H9 (cell line): ENCODE measurements at regions not wholly inside any gene's neighbourhood (a gene's known extent, or its start where the extent isn't known, plus 50 kb on each side); places are given as distances from the start of the nearest gene placed in this dataset.

Source experiments
- DNase-seq: peaks from one replicate; pipeline ENCODE4 v3.0.0-alpha.2; 2017
- H2AFZ ChIP-seq: one replicate; pipeline ENCODE4 v1.6.1; 2013; ENCODE audit warnings: mild to moderate bottlenecking, low read length, control low read depth, moderate library complexity
- H2AK5ac ChIP-seq: 2 replicates; pipeline ENCODE4 v1.6.1; 2013; ENCODE audit warnings: low read length, control low read depth, mixed read lengths; ENCODE audit not compliant: insufficient read length
- H2BK120ac ChIP-seq: one replicate; pipeline ENCODE4 v1.6.1; 2013; ENCODE audit warnings: low read depth, mild to moderate bottlenecking, low read length, control low read depth, inconsistent platforms; ENCODE audit not compliant: poor library complexity, severe bottlenecking
- H2BK12ac ChIP-seq: 2 replicates; pipeline ENCODE4 v1.6.1; 2013; ENCODE audit warnings: low read length, control low read depth, mixed read lengths, low read depth; ENCODE audit not compliant: insufficient read length
- H2BK15ac ChIP-seq: 2 replicates; pipeline ENCODE4 v1.6.1; 2013; ENCODE audit warnings: low read depth, low read length, control low read depth
- H2BK20ac ChIP-seq: one replicate; pipeline ENCODE4 v1.6.1; 2013; ENCODE audit warnings: low read depth, mild to moderate bottlenecking, low read length, control low read depth, inconsistent platforms; ENCODE audit not compliant: poor library complexity, severe bottlenecking
- H2BK5ac ChIP-seq: 2 replicates; pipeline ENCODE4 v1.6.1; 2013; ENCODE audit warnings: low read length, control low read depth, mixed read lengths; ENCODE audit not compliant: insufficient read length
- H3K14ac ChIP-seq: 2 replicates; pipeline ENCODE4 v1.6.1; 2013; ENCODE audit warnings: low read length, control low read depth; ENCODE audit not compliant: insufficient read depth
- H3K18ac ChIP-seq: 2 replicates; pipeline ENCODE4 v1.6.1; 2013; ENCODE audit warnings: low read depth, mild to moderate bottlenecking, mixed read lengths, low read length, control low read depth; ENCODE audit not compliant: insufficient read length
- H3K23ac ChIP-seq: 2 replicates; pipeline ENCODE4 v1.6.1; 2013; ENCODE audit warnings: low read length, control low read depth, mixed read lengths, low read depth; ENCODE audit not compliant: insufficient read length
- H3K23me2 ChIP-seq: 2 replicates; pipeline ENCODE4 v1.6.1; 2013; ENCODE audit warnings: low read depth, mild to moderate bottlenecking, mixed read lengths, low read length, control low read depth; ENCODE audit not compliant: insufficient read length, poor library complexity, severe bottlenecking
- H3K27ac ChIP-seq: 2 replicates; pipeline ENCODE4 v1.5.1; 2013; ENCODE audit warnings: low read length, control low read depth, mixed read lengths, low read depth; ENCODE audit not compliant: insufficient read length
- H3K27me3 ChIP-seq: 2 replicates; pipeline ENCODE4 v1.6.1; 2013; ENCODE audit warnings: low read length, control low read depth, inconsistent platforms; ENCODE audit not compliant: insufficient read depth
- H3K4ac ChIP-seq: 2 replicates; pipeline ENCODE4 v1.6.1; 2013; ENCODE audit warnings: low read depth, mild to moderate bottlenecking, control low read depth, inconsistent platforms, low read length, moderate library complexity
- H3K4me1 ChIP-seq: 2 replicates; pipeline ENCODE4 v1.6.1; 2013; ENCODE audit warnings: low read length, control low read depth, inconsistent platforms; ENCODE audit not compliant: insufficient read depth
- H3K4me2 ChIP-seq: 2 replicates; pipeline ENCODE4 v1.6.1; 2013; ENCODE audit warnings: low read length, control low read depth, mixed read lengths; ENCODE audit not compliant: insufficient read length, insufficient read depth
- H3K56ac ChIP-seq: 2 replicates; pipeline ENCODE4 v1.6.1; 2013; ENCODE audit warnings: low read depth, mild to moderate bottlenecking, mixed read lengths, low read length, control low read depth; ENCODE audit not compliant: insufficient read length
- H3K79me1 ChIP-seq: 2 replicates; pipeline ENCODE4 v1.6.1; 2013; ENCODE audit warnings: low read depth, mild to moderate bottlenecking, moderate library complexity, low read length, control low read depth, inconsistent platforms; ENCODE audit not compliant: insufficient read depth, poor library complexity, severe bottlenecking
- H3K79me2 ChIP-seq: 2 replicates; pipeline ENCODE4 v1.6.1; 2013; ENCODE audit warnings: low read length, control low read depth, inconsistent platforms; ENCODE audit not compliant: insufficient read depth
- H3K9ac ChIP-seq: 2 replicates; pipeline ENCODE4 v1.6.1; 2013; ENCODE audit warnings: low read length, control low read depth, mixed read lengths; ENCODE audit not compliant: insufficient read length; ENCODE audit errors: extremely low read depth
- H3K9me3 ChIP-seq: one replicate; pipeline ENCODE4 v1.6.1; 2013; ENCODE audit warnings: low read depth, low read length, inconsistent platforms; ENCODE audit not compliant: control insufficient read depth
- H3T11ph ChIP-seq: one replicate; pipeline ENCODE4 v1.6.1; 2013; ENCODE audit warnings: mild to moderate bottlenecking, low read length, control low read depth, inconsistent platforms
- H4K20me1 ChIP-seq: one replicate; pipeline ENCODE4 v1.6.1; 2013; ENCODE audit not compliant: control insufficient read depth, insufficient read length, insufficient read depth
- H4K5ac ChIP-seq: 2 replicates; pipeline ENCODE4 v1.6.1; 2013; ENCODE audit warnings: low read depth, mild to moderate bottlenecking, mixed read lengths, low read length, control low read depth; ENCODE audit not compliant: insufficient read length
- H4K8ac ChIP-seq: replicated peaks from 2 replicates; pipeline ENCODE4 v1.6.1; 2013; ENCODE audit warnings: low read length, control low read depth, mixed read lengths, low read depth; ENCODE audit not compliant: insufficient read length
- H4K91ac ChIP-seq: 2 replicates; pipeline ENCODE4 v1.6.1; 2013; ENCODE audit warnings: low read depth, mild to moderate bottlenecking, moderate library complexity, mixed read lengths, low read length, control low read depth; ENCODE audit not compliant: insufficient read length
- H3K27ac Mint-ChIP-seq, 3 experiments: 2 replicates in 2 of 3; 3 replicates in 1 of 3; pipeline ENCODE4 v1.8.0; 2020 to 2021; ENCODE audit warnings: mixed read lengths in 3 of 3, mild to moderate bottlenecking in 1 of 3, moderate library complexity in 1 of 3
- H3K27me3 Mint-ChIP-seq: 2 replicates; pipeline ENCODE4 v1.8.0; 2021; ENCODE audit warnings: low read depth, mild to moderate bottlenecking, moderate library complexity, mixed read lengths
- H3K36me3 Mint-ChIP-seq, 3 experiments: 2 replicates in 2 of 3; 3 replicates in 1 of 3; pipeline ENCODE4 v1.8.0; 2020 to 2021; ENCODE audit warnings: low read depth in 3 of 3, mixed read lengths in 3 of 3; ENCODE audit not compliant: insufficient read depth in 1 of 3
- H3K4me1 Mint-ChIP-seq, 2 experiments: 2 replicates each; pipeline ENCODE4 v1.8.0; 2020; ENCODE audit warnings: mixed read lengths in 2 of 2
- H3K4me3 Mint-ChIP-seq, 2 experiments: 2 replicates in 1 of 2; 3 replicates in 1 of 2; pipeline ENCODE4 v1.8.0; 2020 to 2021; ENCODE audit warnings: mild to moderate bottlenecking in 2 of 2, mixed read lengths in 2 of 2, moderate library complexity in 1 of 2
- H3K9me3 Mint-ChIP-seq, 2 experiments: 2 replicates in 1 of 2; 3 replicates in 1 of 2; pipeline ENCODE4 v1.8.0; 2020; ENCODE audit warnings: mild to moderate bottlenecking in 2 of 2, mixed read lengths in 2 of 2, moderate library complexity in 1 of 2
- WGBS: extraction: QIAGEN DNeasy Blood & Tissue Kit; methylation state at CpG from one replicate; pipeline ENCODE4 v1.1.7; 2013; ENCODE audit warnings: missing lambda C conversion rate, low lambda C conversion rate, mixed read lengths; ENCODE audit not compliant: insufficient read length; ENCODE audit errors: extremely low coverage; 5-methylcytosine and 5-hydroxymethylcytosine counted together
- TF ChIP-seq, protein P1 (sequence below): fragments of 200-600 bp; sonication (generic); conservative IDR thresholded peaks from 3 replicates; pipeline ENCODE4 v1.8.0; 2021; ENCODE audit warnings: antibody characterized with exemption, mild to moderate bottlenecking

DNA sequence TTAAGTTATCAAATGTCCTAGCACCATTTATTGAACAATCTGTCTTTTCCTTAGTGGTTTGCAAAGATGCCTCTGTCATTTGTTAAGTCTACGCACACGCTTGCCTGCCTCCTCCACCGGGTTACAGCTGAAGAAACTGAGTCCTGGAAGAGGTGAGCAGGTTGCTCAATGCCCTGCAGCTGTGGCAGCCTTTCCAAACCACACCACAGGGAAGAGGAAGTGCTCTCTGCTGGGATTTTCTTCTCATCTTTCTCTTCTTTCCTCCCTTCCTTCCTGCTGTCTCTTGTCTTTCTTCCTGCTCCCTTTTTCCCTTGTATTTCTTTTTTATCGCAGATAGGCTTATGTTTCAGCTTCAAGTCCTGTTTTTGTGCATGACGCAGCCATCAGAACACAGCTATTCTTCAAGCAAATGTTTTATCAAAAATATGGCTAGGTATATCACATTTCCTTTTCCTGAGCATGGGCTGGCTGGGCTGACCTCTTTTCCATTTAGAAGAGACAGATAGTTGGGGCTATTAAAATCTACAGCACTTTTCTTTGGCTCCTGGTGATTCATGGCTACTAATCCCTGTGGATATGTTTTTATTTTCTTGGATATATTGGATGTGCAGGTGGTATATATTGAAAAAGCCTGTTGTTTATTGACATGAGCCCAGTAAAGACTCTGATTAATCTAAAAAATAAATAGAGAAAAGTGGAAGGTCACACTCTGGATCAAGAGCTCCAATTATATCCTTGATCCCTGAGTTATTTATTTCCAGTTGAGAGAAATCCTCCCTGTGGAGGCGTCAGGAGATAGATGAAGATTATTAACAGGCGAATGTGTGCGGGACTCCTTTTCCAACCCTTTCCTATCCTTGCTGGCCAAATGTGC lies 214.6 kb downstream of the TSN start:
- Histone ChIP-seq H2BK12ac (no peak overlapping the region), H3K23me2 (no peaks in the 10 kb centered on the region), H3K27ac (no peak overlapping the region), H3K23ac (no peak overlapping the region), H3K14ac (no peak overlapping the region), H2BK120ac (no peak overlapping the region), H3K9me3 (no peaks in the 10 kb centered on the region), H4K91ac (no peak overlapping the region), H3K18ac (no peak overlapping the region), H2AFZ (no peak overlapping the region), H3K79me2 (no peaks in the 10 kb centered on the region), H3K9ac (no peak overlapping the region), H4K8ac (no peak overlapping the region), H2BK5ac (no peak overlapping the region), H2BK15ac (no peak overlapping the region), H4K20me1 (no peaks in the 10 kb centered on the region), H2BK20ac (no peak overlapping the region), H3T11ph (no peak overlapping the region), H2AK5ac (no peak overlapping the region), H3K4me2 (no peak overlapping the region), H3K79me1 (no peaks in the 10 kb centered on the region), H4K5ac (no peak overlapping the region), H3K56ac (no peak overlapping the region), H3K4ac (no peak overlapping the region), H3K27me3 (no peaks in the 10 kb centered on the region), H3K4me1 (no peaks in the 10 kb centered on the region)
- no peak for DNase-seq
- H3K36me3 Mint-ChIP-seq, result no peaks in the 10 kb centered on the region
- peaks cover 3% of the 10 kb centered on the region for H3K27me3 Mint-ChIP-seq
- TF ChIP-seq, protein P1, sequence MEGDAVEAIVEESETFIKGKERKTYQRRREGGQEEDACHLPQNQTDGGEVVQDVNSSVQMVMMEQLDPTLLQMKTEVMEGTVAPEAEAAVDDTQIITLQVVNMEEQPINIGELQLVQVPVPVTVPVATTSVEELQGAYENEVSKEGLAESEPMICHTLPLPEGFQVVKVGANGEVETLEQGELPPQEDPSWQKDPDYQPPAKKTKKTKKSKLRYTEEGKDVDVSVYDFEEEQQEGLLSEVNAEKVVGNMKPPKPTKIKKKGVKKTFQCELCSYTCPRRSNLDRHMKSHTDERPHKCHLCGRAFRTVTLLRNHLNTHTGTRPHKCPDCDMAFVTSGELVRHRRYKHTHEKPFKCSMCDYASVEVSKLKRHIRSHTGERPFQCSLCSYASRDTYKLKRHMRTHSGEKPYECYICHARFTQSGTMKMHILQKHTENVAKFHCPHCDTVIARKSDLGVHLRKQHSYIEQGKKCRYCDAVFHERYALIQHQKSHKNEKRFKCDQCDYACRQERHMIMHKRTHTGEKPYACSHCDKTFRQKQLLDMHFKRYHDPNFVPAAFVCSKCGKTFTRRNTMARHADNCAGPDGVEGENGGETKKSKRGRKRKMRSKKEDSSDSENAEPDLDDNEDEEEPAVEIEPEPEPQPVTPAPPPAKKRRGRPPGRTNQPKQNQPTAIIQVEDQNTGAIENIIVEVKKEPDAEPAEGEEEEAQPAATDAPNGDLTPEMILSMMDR, result no peak
- no peak overlapping the region for H3K27ac Mint-ChIP-seq
- no peak overlapping the region for H3K4me3 Mint-ChIP-seq
- no peaks in the 10 kb centered on the region for H3K9me3 Mint-ChIP-seq
- peaks cover 14 to 19% of the 10 kb centered on the region in 2 experiments for H3K4me1 Mint-ChIP-seq
- WGBS, result no CpG with 5 or more reads among the region's 8 CpGs
